T-cell (primary cell): ENCODE measurements at regions not wholly inside any gene's neighbourhood (a gene's known extent, or its start where the extent isn't known, plus 50 kb on each side); places are given as distances from the start of the nearest gene placed in this dataset.
"Not testable (repeated sequence)": the region's sequence is repeated elsewhere in the genome, so short reads cannot be mapped to it uniquely, and the experiment has no call there.

ENCODE experiments used
- ATAC-seq, 4 experiments: fragments of 200-7000 bp in 3 of 4; fragments of 150-1000 bp in 1 of 4; cut with Tn5 transposase; replicated peaks in 1 of 4; 1 replicate in 3 of 4; 2 replicates in 1 of 4; pipeline ENCODE4 v1.10.0; 2021; ENCODE audit warnings: moderate library complexity in 3 of 4, mild to moderate bottlenecking in 2 of 4, moderate number of reproducible peaks in 1 of 4
- CTCF ChIA-PET, 2 donors: fragments of 300-600 bp; sonication (Branson Sonifier 250); formaldehyde crosslinking; loops; one replicate each; lab custom pipeline; 2022; ENCODE audit warnings: antibody characterized with exemption in 2 of 2; lab: Charles Lee
- POLR2A ChIA-PET, 2 donors: fragments of 300-600 bp; sonication (Branson Sonifier 250); formaldehyde crosslinking; loops; one replicate each; lab custom pipeline; 2022; ENCODE audit warnings: antibody characterized with exemption in 2 of 2; lab: Charles Lee
- DNase-seq, 35 experiments: peaks; one replicate each; pipeline versions ENCODE4 v3.0.0 to v3.0.0-alpha.2; 2013 to 2023
- H3K27ac ChIP-seq: one replicate; pipeline ENCODE4 v1.5.1; 2013; ENCODE audit warnings: low read length
- H3K27me3 ChIP-seq, 2 experiments: replicated peaks in 1 of 2; 1 replicate in 1 of 2; 2 replicates in 1 of 2; pipeline versions ENCODE4 v1.6.1 to v1.7.0; 2013; ENCODE audit warnings: low read length in 1 of 2, mixed read lengths in 1 of 2; ENCODE audit not compliant: control insufficient read depth in 2 of 2, insufficient read depth in 2 of 2; ENCODE audit errors: extremely low read depth in 1 of 2
- H3K36me3 ChIP-seq, 2 donors: 1 replicate in 1 of 2; 2 replicates in 1 of 2; pipeline versions ENCODE4 v1.6.1 to v1.7.0; 2013; ENCODE audit warnings: low read length in 1 of 2; ENCODE audit not compliant: control insufficient read depth in 2 of 2, insufficient read depth in 1 of 2; ENCODE audit errors: extremely low read depth in 1 of 2
- H3K4me1 ChIP-seq, 2 experiments: 1 replicate in 1 of 2; 2 replicates in 1 of 2; pipeline versions ENCODE4 v1.6.1 to v1.7.0; 2013; ENCODE audit warnings: low read length in 2 of 2, mixed read lengths in 1 of 2; ENCODE audit not compliant: insufficient read depth in 2 of 2, control insufficient read depth in 1 of 2; ENCODE audit errors: extremely low read depth in 1 of 2
- H3K4me3 ChIP-seq, 2 donors: 1 replicate in 1 of 2; 2 replicates in 1 of 2; pipeline versions ENCODE4 v1.5.1 to v1.7.0; 2013; ENCODE audit warnings: mild to moderate bottlenecking in 2 of 2, low read length in 1 of 2, moderate library complexity in 1 of 2; ENCODE audit not compliant: control insufficient read depth in 1 of 2; ENCODE audit errors: extremely low read depth in 1 of 2
- H3K9me3 ChIP-seq: 2 replicates; pipeline ENCODE4 v1.7.0; 2013
- H3K27ac Mint-ChIP-seq, 2 donors: one replicate each; pipeline ENCODE4 v1.8.0; 2020 to 2021; ENCODE audit warnings: mild to moderate bottlenecking in 2 of 2, mixed read lengths in 2 of 2
- H3K27me3 Mint-ChIP-seq, 2 donors: one replicate each; pipeline ENCODE4 v1.8.0; 2021 to 2022; ENCODE audit warnings: mixed read lengths in 2 of 2
- H3K36me3 Mint-ChIP-seq: one replicate; pipeline ENCODE4 v1.8.0; 2021; ENCODE audit warnings: mixed read lengths
- H3K4me1 Mint-ChIP-seq, 3 donors: one replicate each; pipeline ENCODE4 v1.8.0; 2020 to 2022; ENCODE audit warnings: mixed read lengths in 3 of 3, mild to moderate bottlenecking in 1 of 3
- H3K4me3 Mint-ChIP-seq, 3 donors: one replicate each; pipeline ENCODE4 v1.8.0; 2020 to 2022; ENCODE audit warnings: mild to moderate bottlenecking in 3 of 3, mixed read lengths in 3 of 3, moderate library complexity in 3 of 3
- H3K9me3 Mint-ChIP-seq, 3 donors: one replicate each; pipeline ENCODE4 v1.8.0; 2020 to 2022; ENCODE audit warnings: mixed read lengths in 3 of 3
- WGBS: methylation state at CpG from one replicate; pipeline ENCODE4 v1.1.5; 2013; ENCODE audit warnings: missing lambda C conversion rate; ENCODE audit not compliant: insufficient coverage; 5-methylcytosine and 5-hydroxymethylcytosine counted together

DNA sequence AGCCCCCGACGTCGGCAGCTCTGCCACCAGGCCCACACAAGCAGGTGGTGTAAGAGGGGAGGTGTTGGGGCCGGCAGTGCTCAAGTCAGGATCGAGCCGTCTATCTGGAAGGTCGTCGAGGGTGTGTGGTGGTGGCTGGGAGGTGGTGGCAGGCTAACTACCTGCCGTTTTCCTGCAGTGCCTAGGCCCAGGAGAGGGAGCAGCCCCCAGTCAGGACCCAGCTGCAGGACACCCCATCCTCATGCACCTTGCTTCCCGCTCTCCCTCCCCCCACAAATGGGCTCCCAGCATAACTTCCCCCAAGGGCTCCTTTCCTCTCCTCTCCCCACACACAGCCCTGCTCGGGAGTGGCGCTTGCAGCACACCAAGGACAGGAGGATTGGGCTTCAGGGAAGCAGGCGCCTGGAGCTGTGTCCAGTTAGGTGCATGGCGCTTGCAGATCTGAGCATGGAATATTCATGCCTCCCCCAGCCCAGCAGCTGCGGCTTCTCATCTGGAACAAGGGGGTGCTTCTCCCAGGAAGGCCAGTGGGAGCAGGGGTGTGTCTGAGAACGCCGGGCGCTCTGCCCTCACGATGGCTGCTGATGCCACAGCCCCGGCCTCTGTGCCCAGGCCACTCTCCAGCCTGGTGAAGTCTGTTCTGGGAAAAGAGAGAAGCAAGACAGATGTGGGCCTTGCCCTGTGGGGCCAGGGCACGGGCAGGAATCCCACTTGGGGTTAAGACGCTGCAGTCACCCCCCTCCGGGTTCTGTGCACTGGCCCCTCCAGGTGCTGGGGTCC is 127.7 kb downstream of the IGLL1 start:
- WGBS, result 57% methylated on average over 16 of the region's 23 CpGs
- Histone ChIP-seq H3K36me3 (no peaks in the 10 kb centered on the region), H3K27me3 (peaks cover 0 to 28% of the 10 kb centered on the region in 2 experiments), H3K4me3 (no peak overlapping the region), H3K27ac (no peak overlapping the region), H3K4me1 (peaks cover 4 to 8% of the 10 kb centered on the region in 2 experiments), H3K9me3 (no peaks in the 10 kb centered on the region)
- ATAC-seq, result no peak
- ChIA-PET CTCF (no interaction called here), POLR2A (no interaction called here)
- Mint-ChIP-seq H3K36me3 (no peaks in the 10 kb centered on the region), H3K4me1 (peaks cover 6 to 12% (median 8%) of the 10 kb centered on the region in 3 donors), H3K27me3 (peaks cover 16 to 30% of the 10 kb centered on the region in 2 donors), H3K4me3 (no peak overlapping the region), H3K27ac (no peak overlapping the region), H3K9me3 (peaks cover 0 to under 1% (median 0%) of the 10 kb centered on the region in 3 donors)
- DNase-seq, result no peak

DNA sequence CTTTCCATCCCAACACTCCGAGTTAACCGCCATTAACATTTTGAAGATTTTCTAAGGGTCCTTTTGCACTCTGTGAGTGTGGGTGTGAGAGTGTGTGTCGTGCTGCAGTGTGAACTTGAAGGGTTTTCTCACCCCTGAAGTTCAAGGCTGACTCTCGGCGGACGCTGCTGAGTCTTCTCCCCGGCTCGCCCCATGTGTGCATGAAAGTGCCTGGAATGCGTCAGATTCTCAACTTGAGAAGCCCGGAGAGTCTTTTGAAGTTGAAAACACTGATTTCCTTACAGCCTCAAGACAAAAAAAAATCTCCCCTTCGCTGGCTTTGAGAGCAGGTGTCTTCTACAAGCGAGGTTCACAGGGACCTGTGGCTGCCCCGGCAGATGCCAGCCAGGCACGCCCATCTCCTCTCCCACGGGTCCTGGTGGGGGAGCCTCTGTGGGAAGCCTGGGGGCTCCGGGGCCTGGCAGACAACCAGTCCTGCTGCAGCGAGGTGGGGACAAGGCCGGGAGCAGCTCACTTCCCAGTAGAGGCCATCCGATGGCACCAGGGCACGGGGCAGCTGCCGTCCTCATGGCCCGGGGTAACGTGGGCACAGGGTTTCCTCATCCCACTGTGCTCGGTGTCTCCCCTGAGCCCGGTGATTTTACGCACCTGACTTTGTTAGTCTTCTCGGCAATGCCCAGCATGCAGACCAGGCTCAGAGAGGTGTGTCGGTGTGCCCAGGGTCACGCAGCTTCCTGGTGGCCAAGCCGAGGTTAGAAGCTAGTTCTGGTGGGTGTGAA is 128.4 kb downstream of the IGLL1 start:
- H3K27ac Mint-ChIP-seq, H3K36me3 Mint-ChIP-seq, H3K27ac ChIP-seq, CTCF ChIA-PET, H3K4me1 ChIP-seq, POLR2A ChIA-PET, H3K9me3 ChIP-seq, H3K9me3 Mint-ChIP-seq, DNase-seq, H3K4me3 Mint-ChIP-seq, H3K36me3 ChIP-seq, H3K4me1 Mint-ChIP-seq, H3K4me3 ChIP-seq: not testable (repeated sequence)
- WGBS, result 48% methylated on average over 22 of the region's 30 CpGs
- ATAC-seq, result peak in 2 of 4 experiments; percentile 30 to 79
- H3K27me3 ChIP-seq, result peaks cover 0 to 21% of the 10 kb centered on the region in 2 experiments
- peaks cover 11 to 22% of the 10 kb centered on the region in 2 donors for H3K27me3 Mint-ChIP-seq

DNA sequence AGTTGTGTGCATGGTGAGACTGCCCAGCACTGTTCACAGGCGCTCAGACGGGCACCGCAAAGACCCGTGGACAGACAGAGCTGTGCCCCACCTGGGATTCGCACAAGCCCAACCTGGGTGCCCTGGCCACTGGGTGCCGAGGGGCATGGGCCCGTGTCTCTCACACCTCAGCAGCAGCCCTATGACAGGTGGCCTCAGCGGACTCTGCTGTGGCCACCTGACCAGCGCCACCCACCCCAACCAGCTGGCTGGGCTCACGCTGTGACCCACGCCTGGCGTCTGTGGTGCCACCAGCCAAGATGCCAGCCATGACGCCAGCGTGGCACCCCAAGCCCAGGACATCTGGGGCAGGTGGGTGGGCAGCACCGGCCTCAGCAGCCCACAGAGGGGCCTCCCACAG is 129.3 kb downstream of the IGLL1 start:
- WGBS, result 93% methylated on average over 7 of the region's 15 CpGs
- H3K36me3 ChIP-seq, H3K27ac ChIP-seq, H3K4me3 Mint-ChIP-seq, POLR2A ChIA-PET, H3K4me1 ChIP-seq, H3K4me1 Mint-ChIP-seq, ATAC-seq, DNase-seq, H3K9me3 ChIP-seq, H3K27ac Mint-ChIP-seq, H3K36me3 Mint-ChIP-seq, H3K4me3 ChIP-seq, CTCF ChIA-PET: not testable (repeated sequence)
- peaks cover 5 to 11% (median 7%) of the 10 kb centered on the region in 3 donors for H3K9me3 Mint-ChIP-seq
- peaks cover 4 to 14% of the 10 kb centered on the region in 2 donors for H3K27me3 Mint-ChIP-seq
- peaks cover 0 to 17% of the 10 kb centered on the region in 2 experiments for H3K27me3 ChIP-seq

DNA sequence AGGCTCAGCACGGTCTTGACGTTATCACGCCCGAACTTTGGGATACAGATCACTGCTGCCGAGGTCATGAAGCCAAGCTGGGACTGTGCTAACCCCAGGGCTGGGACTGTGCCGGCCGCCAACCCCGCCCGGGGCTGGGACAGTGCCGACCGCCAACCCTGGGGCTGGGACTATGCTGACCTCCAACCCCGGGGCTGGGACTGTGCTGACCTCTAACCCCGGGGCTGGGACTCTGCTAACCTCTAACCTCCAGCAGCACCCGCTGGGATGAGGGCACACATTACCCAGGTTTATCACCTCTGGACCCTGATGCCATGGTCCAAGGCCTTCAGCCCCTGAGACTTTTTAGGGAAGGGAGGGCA is 129.7 kb downstream of the IGLL1 start:
- CTCF ChIA-PET, result no interaction called here
- DNase-seq (no peak), ATAC-seq (no peak)
- H3K27ac ChIP-seq, result no peak overlapping the region
- H3K4me1 Mint-ChIP-seq, result peaks cover 0 to 2% (median 0%) of the 10 kb centered on the region in 3 donors
- H3K4me1 ChIP-seq, result no peaks in the 10 kb centered on the region
- H3K4me3 ChIP-seq, result no peak overlapping the region
- H3K9me3 Mint-ChIP-seq, result peaks cover 5 to 11% (median 7%) of the 10 kb centered on the region in 3 donors
- H3K9me3 ChIP-seq, result no peaks in the 10 kb centered on the region
- 97% methylated on average over 14 of the region's 14 CpGs for WGBS
- peaks cover 4 to 14% of the 10 kb centered on the region in 2 donors for H3K27me3 Mint-ChIP-seq
- POLR2A ChIA-PET, result no interaction called here
- no peak overlapping the region for H3K4me3 Mint-ChIP-seq
- H3K27ac Mint-ChIP-seq, result no peak overlapping the region
- H3K36me3 ChIP-seq, result no peaks in the 10 kb centered on the region
- H3K36me3 Mint-ChIP-seq, result no peaks in the 10 kb centered on the region
- H3K27me3 ChIP-seq, result peaks cover 0 to 17% of the 10 kb centered on the region in 2 experiments

DNA sequence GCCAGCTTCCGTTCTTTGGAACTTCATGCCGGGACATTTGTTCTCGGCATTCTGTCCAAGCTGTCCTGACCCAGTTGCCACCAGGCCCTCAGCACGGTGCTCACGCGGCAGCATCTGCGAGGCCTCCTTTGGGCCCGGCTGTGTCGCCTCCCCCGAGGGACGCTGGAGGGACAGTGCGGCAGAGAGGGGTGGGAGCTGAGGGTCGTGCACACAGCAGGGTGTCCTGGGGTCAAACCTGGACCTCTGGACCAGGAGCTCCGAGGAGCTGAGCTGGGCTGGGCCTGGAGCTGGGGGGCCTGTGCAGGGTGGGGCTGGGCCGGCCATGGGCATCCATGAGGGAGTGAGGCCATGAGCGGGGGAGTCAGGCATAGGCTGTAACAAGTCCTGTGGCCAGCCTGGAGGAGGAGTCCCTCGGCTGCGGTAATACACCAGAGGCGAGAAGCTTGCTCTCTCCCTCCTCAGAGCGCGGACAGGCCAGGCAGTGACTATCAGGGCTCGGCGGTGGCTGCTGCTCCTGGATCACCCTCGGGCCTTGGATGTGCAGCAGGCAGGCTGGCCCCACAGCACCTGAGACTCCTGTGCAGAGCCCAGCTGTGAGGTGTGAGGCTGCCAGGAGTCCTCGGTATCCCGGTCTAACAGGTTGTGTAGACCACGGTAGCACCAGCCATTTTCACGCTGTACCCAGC is 130.2 kb downstream of the IGLL1 start:
- H3K4me3 ChIP-seq, POLR2A ChIA-PET, ATAC-seq, DNase-seq, H3K27ac ChIP-seq, H3K27ac Mint-ChIP-seq, H3K4me1 ChIP-seq, H3K36me3 Mint-ChIP-seq, H3K9me3 ChIP-seq, H3K36me3 ChIP-seq, H3K4me3 Mint-ChIP-seq, H3K4me1 Mint-ChIP-seq: not testable (repeated sequence)
- CTCF ChIA-PET, result interaction anchor here in 1 of 2 donors (0.6 kb wide), 1 partner anchor 308 kb away, joined by 6 read pairs; no protein-coding TSS in a partner anchor
- Mint-ChIP-seq H3K27me3 (peaks cover 2 to 13% of the 10 kb centered on the region in 2 donors), H3K9me3 (peaks cover 5 to 11% (median 7%) of the 10 kb centered on the region in 3 donors)
- peaks cover 0 to 17% of the 10 kb centered on the region in 2 experiments for H3K27me3 ChIP-seq
- WGBS, result 89% methylated on average over 17 of the region's 28 CpGs

DNA sequence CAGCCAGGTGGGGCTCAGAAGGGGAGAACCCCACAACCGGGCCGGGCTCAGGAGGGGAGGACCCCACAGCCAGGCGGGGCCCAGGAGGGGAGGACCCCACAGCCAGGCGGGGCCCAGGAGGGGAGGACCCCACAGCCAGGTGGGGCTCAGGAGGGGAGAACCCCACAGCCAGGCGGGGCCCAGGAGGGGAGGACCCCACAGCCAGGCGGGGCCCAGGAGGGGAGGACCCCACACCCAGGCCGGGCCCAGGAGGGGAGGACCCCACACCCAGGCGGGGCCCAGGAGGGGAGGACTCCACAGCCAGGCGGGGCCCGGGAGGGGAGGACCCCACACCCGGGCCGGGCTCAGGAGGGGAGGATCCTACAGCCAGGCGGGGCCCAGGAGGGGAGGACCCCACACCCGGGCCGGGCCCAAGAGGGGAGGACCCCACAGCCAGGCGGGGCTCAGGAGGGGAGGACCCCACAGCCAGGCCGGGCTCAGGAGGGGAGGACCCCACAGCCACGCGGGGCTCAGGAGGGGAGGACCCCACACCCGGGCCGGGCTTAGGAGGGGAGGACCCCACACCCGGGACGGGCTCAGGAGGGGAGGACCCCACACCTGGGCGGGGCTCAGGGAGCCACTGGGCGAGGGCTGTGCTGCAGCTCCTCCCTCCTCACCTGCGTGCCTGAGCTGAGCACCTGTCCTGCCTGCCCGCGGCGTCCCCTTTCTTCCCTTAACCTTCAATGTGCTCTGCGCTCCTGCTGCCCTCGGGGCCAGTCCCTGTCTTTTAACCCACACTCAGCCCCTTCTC is 131.4 kb downstream of the IGLL1 start:
- not testable (repeated sequence) for ATAC-seq

More for the DNA sequence above, 131.4 kb downstream of the IGLL1 start:
- H3K36me3 Mint-ChIP-seq, POLR2A ChIA-PET, H3K27ac Mint-ChIP-seq, H3K4me1 Mint-ChIP-seq, H3K27ac ChIP-seq, H3K4me1 ChIP-seq, H3K36me3 ChIP-seq, CTCF ChIA-PET, H3K9me3 ChIP-seq, H3K4me3 Mint-ChIP-seq, H3K4me3 ChIP-seq, DNase-seq: not testable (repeated sequence)
- H3K27me3 ChIP-seq, result peaks cover 0 to 17% of the 10 kb centered on the region in 2 experiments
- 89% methylated on average over 18 of the region's 31 CpGs for WGBS
- H3K9me3 Mint-ChIP-seq, result peaks cover 5 to 11% (median 7%) of the 10 kb centered on the region in 3 donors
- peaks cover 0 to 11% of the 10 kb centered on the region in 2 donors for H3K27me3 Mint-ChIP-seq
